Osteocyte (in vitro differentiated cells): ENCODE measurements at regions not wholly inside any gene's neighbourhood (a gene's known extent, or its start where the extent isn't known, plus 50 kb on each side); places are given as distances from the start of the nearest gene placed in this dataset.

Experiments
- DNase-seq: peaks from one replicate; pipeline ENCODE4 v3.0.0; 2021; ENCODE audit warnings: mixed read lengths; ENCODE audit not compliant: unreplicated experiment; ENCODE audit errors: extremely low spot score
- H3K27ac Mint-ChIP-seq: one replicate; pipeline ENCODE4 v1.8.0; 2021; ENCODE audit warnings: mild to moderate bottlenecking, mixed read lengths; ENCODE audit not compliant: unreplicated experiment
- H3K27me3 Mint-ChIP-seq: one replicate; pipeline ENCODE4 v1.8.0; 2021; ENCODE audit warnings: mixed read lengths; ENCODE audit not compliant: unreplicated experiment
- H3K36me3 Mint-ChIP-seq: one replicate; pipeline ENCODE4 v1.8.0; 2021; ENCODE audit warnings: mixed read lengths; ENCODE audit not compliant: unreplicated experiment
- H3K4me1 Mint-ChIP-seq: one replicate; pipeline ENCODE4 v1.8.0; 2021; ENCODE audit warnings: mixed read lengths; ENCODE audit not compliant: unreplicated experiment
- H3K4me3 Mint-ChIP-seq: one replicate; pipeline ENCODE4 v1.8.0; 2021; ENCODE audit warnings: mild to moderate bottlenecking, moderate library complexity, mixed read lengths; ENCODE audit not compliant: unreplicated experiment
- H3K9me3 Mint-ChIP-seq: one replicate; pipeline ENCODE4 v1.8.0; 2021; ENCODE audit warnings: mixed read lengths; ENCODE audit not compliant: unreplicated experiment
- TF ChIP-seq, protein P1 (sequence below): fragments of 200-600 bp; sonication (generic); IDR thresholded peaks from 2 replicates; pipeline ENCODE4 v1.5.0; 2021; ENCODE audit warnings: antibody characterized with exemption, mild to moderate bottlenecking, moderate library complexity

DNA sequence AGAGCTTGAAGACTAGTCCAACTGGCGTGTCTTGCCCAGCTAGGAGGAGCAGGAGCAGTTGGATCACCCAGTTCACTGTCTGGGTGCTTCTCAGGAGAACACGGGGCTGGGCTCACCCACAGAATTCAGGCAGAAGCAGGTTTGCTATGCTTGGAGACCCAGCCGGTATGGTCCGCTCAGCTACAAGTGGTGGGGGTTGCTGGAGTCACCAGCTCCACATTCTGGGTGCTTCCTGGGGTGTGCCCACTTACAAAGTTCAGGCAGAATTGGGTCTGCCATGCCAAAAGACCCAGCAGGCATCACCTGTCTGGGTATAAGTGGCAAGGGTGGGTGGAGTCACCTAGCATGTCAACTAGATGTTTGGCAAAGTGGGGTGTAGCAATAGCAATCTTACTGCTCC, 1061.8 kb downstream of the PCDH19 start:
- no peak overlapping the region for H3K27ac Mint-ChIP-seq
- no peaks in the 10 kb centered on the region for H3K4me1 Mint-ChIP-seq
- DNase-seq: no peak
- TF ChIP-seq, protein P1, sequence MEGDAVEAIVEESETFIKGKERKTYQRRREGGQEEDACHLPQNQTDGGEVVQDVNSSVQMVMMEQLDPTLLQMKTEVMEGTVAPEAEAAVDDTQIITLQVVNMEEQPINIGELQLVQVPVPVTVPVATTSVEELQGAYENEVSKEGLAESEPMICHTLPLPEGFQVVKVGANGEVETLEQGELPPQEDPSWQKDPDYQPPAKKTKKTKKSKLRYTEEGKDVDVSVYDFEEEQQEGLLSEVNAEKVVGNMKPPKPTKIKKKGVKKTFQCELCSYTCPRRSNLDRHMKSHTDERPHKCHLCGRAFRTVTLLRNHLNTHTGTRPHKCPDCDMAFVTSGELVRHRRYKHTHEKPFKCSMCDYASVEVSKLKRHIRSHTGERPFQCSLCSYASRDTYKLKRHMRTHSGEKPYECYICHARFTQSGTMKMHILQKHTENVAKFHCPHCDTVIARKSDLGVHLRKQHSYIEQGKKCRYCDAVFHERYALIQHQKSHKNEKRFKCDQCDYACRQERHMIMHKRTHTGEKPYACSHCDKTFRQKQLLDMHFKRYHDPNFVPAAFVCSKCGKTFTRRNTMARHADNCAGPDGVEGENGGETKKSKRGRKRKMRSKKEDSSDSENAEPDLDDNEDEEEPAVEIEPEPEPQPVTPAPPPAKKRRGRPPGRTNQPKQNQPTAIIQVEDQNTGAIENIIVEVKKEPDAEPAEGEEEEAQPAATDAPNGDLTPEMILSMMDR: no peak
- no peaks in the 10 kb centered on the region for H3K27me3 Mint-ChIP-seq
- peaks cover 60% of the 10 kb centered on the region for H3K9me3 Mint-ChIP-seq
- no peaks in the 10 kb centered on the region for H3K36me3 Mint-ChIP-seq
- no peak overlapping the region for H3K4me3 Mint-ChIP-seq

DNA sequence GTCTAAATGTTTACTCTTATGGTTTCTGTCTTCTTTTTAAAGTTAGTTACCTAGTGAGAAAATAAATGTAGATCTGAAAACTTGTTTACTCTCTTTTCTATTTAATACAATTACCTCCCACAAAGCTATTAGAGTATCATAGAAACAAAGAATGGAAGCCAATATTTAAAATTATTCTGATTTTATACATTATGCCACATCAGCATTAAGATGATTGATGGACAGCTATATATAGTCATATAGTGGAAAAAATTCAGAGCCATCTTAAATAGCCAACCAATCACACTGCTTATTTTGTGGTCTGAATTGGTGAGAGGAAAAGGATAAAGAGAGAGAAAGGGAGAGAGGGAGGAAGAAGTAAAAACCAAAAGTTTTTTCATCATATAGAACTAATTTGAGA, 1101.8 kb downstream of the PCDH19 start:
- DNase-seq: no peak
- Mint-ChIP-seq H3K36me3 (no peaks in the 10 kb centered on the region), H3K9me3 (peaks cover 13% of the 10 kb centered on the region), H3K4me1 (no peaks in the 10 kb centered on the region), H3K27me3 (no peaks in the 10 kb centered on the region), H3K27ac (no peak overlapping the region), H3K4me3 (no peak overlapping the region)
- TF ChIP-seq, protein P1: no peak

GRCh38 chrX:99305573-99305972, 1104.5 kb downstream of the PCDH19 start:
- H3K36me3 Mint-ChIP-seq: no peaks in the 10 kb centered on the region
- no peak overlapping the region for H3K27ac Mint-ChIP-seq
- no peaks in the 10 kb centered on the region for H3K27me3 Mint-ChIP-seq
- TF ChIP-seq, protein P1: no peak
- no peaks in the 10 kb centered on the region for H3K4me1 Mint-ChIP-seq
- DNase-seq: no peak
- H3K4me3 Mint-ChIP-seq: no peak overlapping the region
- H3K9me3 Mint-ChIP-seq: peaks cover 4% of the 10 kb centered on the region

GRCh38 chrX:99301990-99302389, 1108.1 kb downstream of the PCDH19 start:
- no peak for DNase-seq
- H3K4me1 Mint-ChIP-seq: no peaks in the 10 kb centered on the region
- TF ChIP-seq, protein P1: peak; percentile 32
- H3K27me3 Mint-ChIP-seq: no peaks in the 10 kb centered on the region
- H3K4me3 Mint-ChIP-seq: no peak overlapping the region
- no peaks in the 10 kb centered on the region for H3K36me3 Mint-ChIP-seq
- H3K9me3 Mint-ChIP-seq: no peaks in the 10 kb centered on the region
- H3K27ac Mint-ChIP-seq: no peak overlapping the region

DNA sequence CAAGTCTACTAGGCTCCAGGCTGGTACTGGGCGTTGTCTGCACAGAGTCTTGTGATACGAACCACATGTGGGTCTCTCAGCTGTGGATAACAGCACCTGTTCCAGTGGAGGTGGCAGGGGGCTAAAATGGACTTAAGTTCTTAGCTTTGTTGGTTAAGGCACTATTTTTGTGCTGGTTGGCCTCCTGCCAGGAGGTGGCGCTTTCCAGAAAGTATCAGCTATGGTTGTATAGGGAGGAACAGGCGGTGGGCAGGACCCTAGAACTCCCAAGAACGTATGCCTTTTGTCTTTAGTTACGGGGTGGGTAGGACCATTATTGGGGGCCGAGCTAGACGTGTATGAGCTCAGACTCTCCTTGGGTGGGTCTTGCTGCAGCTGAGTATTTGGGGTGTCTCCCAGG, 1138.4 kb downstream of the PCDH19 start:
- TF ChIP-seq, protein P1: no peak
- no peak for DNase-seq
- H3K27me3 Mint-ChIP-seq: no peaks in the 10 kb centered on the region
- H3K9me3 Mint-ChIP-seq: peaks cover 61% of the 10 kb centered on the region
- no peak overlapping the region for H3K27ac Mint-ChIP-seq
- H3K4me3 Mint-ChIP-seq: no peak overlapping the region
- no peaks in the 10 kb centered on the region for H3K4me1 Mint-ChIP-seq
- no peaks in the 10 kb centered on the region for H3K36me3 Mint-ChIP-seq
